GM23338 (cell line): ENCODE measurements at regions not wholly inside any gene's neighbourhood (a gene's known extent, or its start where the extent isn't known, plus 50 kb on each side); places are given as distances from the start of the nearest gene placed in this dataset.

Experiments
- CTCF ChIP-seq, 2 experiments: fragments of 200-600 bp in 1 of 2; sonication (generic) in 1 of 2; conservative IDR thresholded peaks; 2 replicates each; pipeline versions ENCODE4 v1.5.1 to v1.6.1; 2016 to 2017; ENCODE audit warnings: antibody characterized with exemption in 2 of 2, low read depth in 2 of 2, mild to moderate bottlenecking in 2 of 2, moderate library complexity in 1 of 2
- REST ChIP-seq: IDR thresholded peaks from one replicate; pipeline ENCODE4 v1.6.1; 2018; ENCODE audit warnings: antibody characterized with exemption; ENCODE audit not compliant: unreplicated experiment

- TF ChIP-seq CTCF (conservative IDR thresholded peaks at IDR 0.05; ENCODE audit: low read depth in 2 of 2) (no peak), REST (no peak)
Measured at GRCh38 chr7:26049081-26049480, 102.9 kb upstream of the NFE2L3 start.
